Retinal pigment epithelial cell (primary cell): ENCODE measurements at regions not wholly inside any gene's neighbourhood (a gene's known extent, or its start where the extent isn't known, plus 50 kb on each side); places are given as distances from the start of the nearest gene placed in this dataset.

Experiments used
- DNase-seq: peaks from one replicate; pipeline ENCODE4 v3.0.0-alpha.2; 2010; ENCODE audit warnings: low read depth
- H3K4me3 ChIP-seq: 2 replicates; pipeline ENCODE4 v1.5.1; 2011; ENCODE audit warnings: mild to moderate bottlenecking, low read length, control low read depth, moderate library complexity
- TF ChIP-seq, protein P1 (sequence below): conservative IDR thresholded peaks from 2 replicates; pipeline ENCODE4 v1.5.1; 2011; ENCODE audit warnings: low read depth, low read length, control low read depth, inconsistent platforms

DNA sequence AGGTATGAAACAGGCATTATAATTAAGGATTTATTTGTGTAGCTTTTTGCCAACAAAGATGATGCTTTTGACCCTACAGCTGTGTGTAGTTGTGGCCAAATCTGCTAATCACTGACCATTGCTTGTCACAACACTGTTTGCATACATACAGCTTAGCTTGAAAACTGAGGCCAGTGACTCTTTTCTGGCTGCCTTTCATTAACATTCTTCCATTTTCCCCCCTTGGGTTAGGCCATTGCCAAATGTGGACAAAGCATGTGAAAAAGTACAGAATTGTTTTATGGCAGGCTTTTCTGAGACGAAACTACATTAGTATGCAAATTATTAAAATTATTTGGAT, 263.3 kb downstream of the SLC16A7 start:
- no peak for DNase-seq
- H3K4me3 ChIP-seq: no peak overlapping the region
- TF ChIP-seq, protein P1, sequence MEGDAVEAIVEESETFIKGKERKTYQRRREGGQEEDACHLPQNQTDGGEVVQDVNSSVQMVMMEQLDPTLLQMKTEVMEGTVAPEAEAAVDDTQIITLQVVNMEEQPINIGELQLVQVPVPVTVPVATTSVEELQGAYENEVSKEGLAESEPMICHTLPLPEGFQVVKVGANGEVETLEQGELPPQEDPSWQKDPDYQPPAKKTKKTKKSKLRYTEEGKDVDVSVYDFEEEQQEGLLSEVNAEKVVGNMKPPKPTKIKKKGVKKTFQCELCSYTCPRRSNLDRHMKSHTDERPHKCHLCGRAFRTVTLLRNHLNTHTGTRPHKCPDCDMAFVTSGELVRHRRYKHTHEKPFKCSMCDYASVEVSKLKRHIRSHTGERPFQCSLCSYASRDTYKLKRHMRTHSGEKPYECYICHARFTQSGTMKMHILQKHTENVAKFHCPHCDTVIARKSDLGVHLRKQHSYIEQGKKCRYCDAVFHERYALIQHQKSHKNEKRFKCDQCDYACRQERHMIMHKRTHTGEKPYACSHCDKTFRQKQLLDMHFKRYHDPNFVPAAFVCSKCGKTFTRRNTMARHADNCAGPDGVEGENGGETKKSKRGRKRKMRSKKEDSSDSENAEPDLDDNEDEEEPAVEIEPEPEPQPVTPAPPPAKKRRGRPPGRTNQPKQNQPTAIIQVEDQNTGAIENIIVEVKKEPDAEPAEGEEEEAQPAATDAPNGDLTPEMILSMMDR: no peak

DNA sequence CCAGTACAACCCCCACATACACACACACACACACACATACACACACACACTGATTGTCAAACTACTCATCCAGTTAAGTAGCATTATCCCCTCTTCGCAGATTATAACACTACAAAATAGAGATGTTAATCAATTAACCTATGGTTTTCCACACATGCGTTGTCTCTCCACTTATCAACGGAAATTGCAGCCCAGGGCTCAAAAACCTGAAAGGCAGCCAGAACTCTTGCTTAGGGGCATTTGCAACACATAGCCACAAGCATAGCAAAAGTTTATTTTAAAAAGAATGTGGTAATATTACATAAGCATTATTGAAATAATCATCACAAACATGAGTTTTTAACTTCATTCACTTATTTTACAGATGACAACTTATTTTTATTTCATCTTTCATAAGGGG, 265.8 kb downstream of the SLC16A7 start:
- H3K4me3 ChIP-seq: no peak overlapping the region
- TF ChIP-seq, protein P1: no peak
- no peak for DNase-seq

DNA sequence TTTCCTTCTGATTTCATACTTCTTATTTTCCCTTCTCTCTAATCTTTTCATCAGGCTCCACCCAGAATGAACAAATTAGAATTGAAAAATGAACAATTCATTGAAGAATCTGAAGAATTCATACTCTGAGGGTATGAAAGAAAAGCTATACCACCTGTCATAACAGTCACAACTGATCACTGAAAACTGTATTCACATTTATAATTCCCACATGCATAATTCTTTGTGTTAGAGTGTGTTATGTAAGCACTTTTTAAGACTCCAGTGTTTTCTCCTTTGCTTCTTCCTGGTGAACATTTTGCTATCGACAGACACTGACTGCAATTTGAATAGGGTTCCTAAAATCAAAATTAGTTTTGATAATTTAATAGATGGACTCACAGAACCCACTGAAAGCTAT, 271.2 kb downstream of the SLC16A7 start:
- TF ChIP-seq, protein P1: no peak
- DNase-seq: peak; percentile 43
- H3K4me3 ChIP-seq: no peak overlapping the region

DNA sequence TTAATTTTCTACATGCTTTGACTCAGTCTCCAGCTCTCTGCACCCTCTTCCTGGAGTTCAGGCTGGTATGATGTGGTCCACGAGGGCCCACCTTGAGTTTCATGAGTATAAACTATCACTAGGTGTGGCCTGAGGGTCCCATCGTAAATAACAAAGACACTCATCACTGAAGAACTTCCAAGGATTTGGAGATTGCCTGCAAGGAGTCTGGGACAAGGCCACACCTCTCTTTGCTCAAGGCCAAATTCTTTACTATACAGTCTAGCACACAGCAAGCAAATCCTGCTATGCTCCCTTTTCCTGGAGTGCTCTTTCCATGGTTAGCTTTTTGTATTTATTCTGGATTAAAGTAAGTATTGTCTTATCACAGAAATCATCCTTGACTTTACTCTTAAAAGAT, 271.9 kb downstream of the SLC16A7 start:
- no peak overlapping the region for H3K4me3 ChIP-seq
- DNase-seq: no peak
- TF ChIP-seq, protein P1: no peak

DNA sequence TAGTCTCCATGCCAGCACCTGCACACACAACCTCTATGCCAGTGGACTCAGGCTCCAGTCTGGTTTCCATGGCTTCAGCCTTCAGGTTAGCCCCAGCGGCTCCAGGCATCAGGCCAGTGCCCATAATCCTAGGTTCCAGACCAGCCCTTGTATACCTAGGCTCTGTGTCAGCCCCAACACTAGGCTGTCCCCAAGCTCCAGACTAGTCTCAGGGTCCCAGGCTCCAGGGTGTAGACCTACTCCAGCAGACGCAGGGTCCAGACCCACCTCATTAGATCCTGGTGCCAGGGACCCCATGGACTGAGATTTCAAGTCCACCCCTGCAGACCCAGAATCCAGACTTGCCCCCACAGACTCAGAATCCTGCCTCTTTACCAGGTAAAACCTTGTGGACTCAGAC, 275.9 kb downstream of the SLC16A7 start:
- TF ChIP-seq, protein P1: no peak
- H3K4me3 ChIP-seq: no peak overlapping the region
- DNase-seq: no peak

DNA sequence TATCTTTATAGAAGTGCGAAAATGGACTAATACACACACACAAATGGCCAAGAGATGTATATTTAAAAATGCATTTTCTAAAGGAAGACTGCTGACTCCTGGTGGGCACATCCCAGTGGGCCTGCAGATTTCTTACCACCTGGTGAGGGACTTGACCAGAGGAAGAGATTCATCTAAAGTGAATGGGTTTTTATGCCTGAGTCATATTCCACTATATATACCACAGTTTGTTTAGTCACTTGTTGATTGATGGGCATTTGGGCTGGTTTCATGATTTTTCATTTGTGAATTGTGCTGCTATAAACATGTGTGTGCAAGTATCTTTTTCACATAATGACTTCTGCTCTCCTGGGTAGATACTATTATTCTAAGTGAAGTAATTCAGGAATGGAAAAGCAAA, 277.3 kb downstream of the SLC16A7 start:
- TF ChIP-seq, protein P1: no peak
- DNase-seq: no peak
- no peak overlapping the region for H3K4me3 ChIP-seq

DNA sequence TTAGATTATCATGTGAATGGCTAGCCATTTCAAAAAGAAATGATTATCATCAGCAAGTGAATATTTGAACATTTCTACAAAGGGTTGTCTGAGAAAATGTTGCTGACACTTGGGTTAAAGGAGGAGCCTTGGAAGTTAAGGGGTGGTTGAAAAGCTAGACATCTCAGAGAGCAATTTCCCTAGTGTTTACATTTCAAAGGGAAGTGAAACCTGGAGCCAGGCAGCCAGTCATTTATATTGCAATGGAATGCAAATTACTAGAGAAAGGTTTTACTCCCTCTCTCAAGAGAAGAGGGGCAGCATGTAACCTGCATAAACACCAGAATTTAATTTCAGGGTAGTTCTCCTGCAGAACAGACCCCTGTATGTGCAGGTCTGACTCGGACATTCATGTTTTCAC, 279.0 kb downstream of the SLC16A7 start:
- TF ChIP-seq, protein P1: no peak

More for the DNA sequence above, 279.0 kb downstream of the SLC16A7 start:
- no peak overlapping the region for H3K4me3 ChIP-seq
- DNase-seq: no peak
